NCI-H1930 (cell line): ENCODE measurements at regions not wholly inside any gene's neighbourhood (a gene's known extent, or its start where the extent isn't known, plus 50 kb on each side); places are given as distances from the start of the nearest gene placed in this dataset.

Experiments used
- DNase-seq, 2 experiments: peaks; one replicate each; lab custom pipeline; 2025; lab: John Stamatoyannopoulos, UW

DNA sequence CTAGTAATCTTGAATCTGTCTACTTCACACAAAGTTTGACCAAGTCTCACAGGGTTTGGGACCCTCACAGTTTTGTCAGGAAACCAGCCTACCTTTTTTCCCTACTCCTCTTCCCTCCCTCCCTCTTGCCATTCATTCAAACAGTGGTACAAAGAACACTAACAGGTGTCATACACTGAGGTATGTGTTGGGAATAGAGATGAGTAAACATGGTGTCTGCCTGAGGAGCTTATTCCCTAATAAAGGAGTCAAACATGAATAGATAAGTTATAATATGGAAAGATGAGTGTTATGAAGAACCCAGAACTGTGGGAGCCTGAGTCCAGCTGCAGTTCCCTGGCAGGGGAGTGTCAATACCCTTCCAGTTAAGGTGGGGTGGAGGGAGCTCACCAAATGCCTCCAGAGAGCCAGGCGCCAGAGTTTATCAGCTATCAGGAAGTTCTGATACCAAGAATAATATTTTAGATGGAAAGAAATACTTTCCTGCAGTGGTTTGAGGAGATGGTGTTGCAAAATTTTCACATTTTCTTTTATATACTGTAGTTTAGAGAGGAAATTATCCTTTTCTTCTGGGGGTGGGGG is 183.4 kb upstream of the NR3C1 start:
- no peak for DNase-seq

DNA sequence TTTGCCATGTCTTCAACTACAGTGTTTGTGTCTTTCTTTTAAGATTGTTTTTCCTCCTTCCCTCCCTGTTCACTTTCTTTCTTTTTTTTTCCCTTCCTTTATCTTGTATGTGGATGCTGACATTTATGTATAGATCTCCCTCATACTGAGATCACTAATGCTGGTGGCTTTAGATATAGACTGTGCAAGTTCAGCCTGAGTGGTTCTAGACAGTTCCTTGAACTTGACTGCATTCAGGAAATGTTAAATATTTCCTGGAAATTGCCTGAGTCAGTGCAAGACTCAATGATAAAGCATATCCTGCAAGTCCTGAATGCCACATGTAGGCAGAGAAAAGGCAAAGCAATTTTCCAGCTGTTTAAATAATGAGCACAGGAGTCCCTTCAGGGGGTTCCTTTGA is 182.5 kb upstream of the NR3C1 start:
- no peak for DNase-seq

DNA sequence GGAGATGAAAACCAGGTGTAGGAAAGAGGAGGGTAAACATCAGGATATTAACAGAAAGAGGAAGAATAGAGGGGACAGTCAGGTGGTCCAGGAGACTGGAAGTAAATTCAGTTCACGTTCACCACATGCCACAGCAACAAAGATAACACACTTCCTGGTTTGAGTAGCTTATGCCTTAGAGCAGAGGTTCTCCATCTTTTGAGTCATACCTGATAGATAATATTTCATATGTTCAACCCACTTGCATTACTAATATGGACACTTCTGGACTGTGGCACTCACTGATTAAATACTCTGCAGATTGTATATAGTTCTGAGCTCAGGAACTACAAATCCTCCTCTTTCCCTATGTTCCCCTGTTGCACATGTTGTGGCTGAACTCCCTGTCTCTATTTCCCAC is 179.9 kb upstream of the NR3C1 start:
- no peak for DNase-seq

DNA sequence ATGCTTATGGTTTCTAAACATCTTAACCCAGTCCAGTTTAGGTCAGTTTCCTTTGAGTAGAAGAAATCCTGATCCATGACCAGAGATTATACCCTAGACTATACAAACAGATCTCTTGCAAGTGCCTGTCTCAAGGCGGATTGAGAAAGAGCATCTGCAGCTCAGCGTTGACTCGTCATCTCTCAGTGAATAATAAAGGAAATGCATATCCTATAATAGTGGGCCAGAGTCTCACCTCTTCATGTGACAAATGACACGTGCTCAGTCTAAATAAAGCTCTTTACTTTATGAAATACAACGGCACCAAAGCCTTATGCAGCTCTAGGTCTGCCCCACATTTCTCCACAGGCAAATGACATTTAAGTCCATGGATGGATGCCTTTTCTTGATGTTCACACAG is 179.4 kb upstream of the NR3C1 start:
- DNase-seq = no peak

DNA sequence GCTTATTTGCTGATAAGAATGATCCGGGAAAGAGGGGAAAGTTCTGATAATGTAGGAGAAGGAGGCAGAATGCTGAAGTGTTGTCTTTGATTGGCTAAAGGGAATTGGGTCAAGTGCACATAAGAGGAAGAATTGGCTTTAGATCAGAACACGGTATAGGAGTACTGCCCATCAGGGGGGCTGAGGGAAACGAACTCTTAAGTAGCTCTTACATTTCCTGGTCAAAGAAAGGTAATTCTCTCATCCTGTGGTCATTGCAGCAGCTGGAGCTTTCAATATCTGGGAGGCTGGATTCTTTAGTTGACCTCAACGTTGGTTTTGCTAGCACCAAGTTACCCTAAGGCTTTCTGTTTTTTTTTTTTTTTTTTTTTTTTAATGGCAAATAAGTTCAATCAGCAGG is 178.7 kb upstream of the NR3C1 start:
- no peak for DNase-seq

DNA sequence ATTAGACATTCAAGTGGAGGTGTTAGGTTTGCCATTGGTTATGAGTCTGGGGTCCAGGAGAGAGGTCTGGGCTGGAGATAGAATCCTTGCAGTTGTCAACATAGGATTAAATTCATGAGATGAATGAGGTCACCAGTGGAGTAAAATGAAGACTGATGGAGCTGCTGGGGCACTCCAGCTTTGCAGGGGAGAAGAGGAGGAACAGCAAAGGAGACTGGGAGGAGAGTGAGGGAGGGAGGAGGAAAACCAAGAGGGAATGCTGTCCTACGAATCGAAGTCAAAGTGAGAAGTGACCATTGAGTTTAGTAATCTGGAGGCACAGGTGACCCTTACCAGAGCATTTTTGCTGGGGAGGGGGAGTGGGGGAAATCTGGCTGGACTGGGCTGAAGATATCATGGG is 178.2 kb upstream of the NR3C1 start:
- no peak for DNase-seq

DNA sequence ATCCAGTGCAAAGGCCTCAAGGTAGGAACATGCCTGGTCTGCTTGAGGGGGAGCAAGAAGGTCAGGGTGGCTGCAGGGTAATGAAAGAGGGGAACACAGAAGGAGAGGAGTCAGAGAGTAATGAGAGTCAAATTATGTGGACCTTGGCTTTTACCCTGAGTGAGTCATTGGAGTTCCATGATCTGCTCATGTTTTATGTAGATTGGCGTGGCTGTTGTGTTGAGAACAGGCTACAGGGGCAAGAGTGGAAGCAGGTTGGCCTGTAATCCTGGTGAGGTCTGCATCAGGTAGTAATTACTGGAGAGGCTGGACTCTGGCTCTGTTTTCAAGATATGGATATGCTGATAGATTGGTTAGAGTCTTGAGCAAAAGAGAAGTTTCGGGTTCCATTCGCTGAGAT is 177.7 kb upstream of the NR3C1 start:
- DNase-seq = no peak

DNA sequence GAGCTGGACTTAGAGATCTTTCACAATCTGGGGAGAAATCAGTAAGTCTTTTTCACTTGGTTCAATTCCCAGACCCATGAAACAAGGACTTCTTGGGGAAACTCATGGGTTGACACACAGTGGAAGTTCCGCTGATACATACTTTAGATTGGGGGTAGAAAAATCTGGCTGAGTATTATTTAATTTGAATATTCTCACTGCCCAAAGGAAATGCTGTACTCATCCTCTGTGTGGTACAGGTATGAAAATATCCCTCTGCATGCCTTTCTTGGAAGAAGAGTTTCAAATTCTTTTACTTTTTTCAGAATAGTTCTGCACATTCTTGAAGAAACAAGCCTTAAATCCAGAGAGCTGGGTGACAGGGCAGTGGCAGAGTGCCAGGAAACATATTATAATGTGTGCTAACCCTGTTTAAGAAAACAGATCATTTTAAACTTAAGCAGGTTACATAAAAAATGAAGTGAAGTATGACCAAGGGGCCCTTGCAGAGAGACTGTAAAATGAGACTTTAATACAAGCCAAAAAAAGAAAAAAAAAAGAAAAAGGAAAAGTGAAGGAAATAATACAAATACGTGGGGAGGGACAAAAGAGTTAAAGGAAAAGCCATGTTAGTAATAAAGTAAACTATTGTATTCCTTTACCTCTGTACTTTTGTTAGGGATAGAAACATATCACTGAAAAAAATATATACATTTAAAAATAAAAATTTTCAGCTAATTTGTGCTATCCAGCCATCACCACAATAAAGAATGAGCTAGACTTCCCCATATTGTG is 173.4 kb upstream of the NR3C1 start:
- DNase-seq = no peak

DNA sequence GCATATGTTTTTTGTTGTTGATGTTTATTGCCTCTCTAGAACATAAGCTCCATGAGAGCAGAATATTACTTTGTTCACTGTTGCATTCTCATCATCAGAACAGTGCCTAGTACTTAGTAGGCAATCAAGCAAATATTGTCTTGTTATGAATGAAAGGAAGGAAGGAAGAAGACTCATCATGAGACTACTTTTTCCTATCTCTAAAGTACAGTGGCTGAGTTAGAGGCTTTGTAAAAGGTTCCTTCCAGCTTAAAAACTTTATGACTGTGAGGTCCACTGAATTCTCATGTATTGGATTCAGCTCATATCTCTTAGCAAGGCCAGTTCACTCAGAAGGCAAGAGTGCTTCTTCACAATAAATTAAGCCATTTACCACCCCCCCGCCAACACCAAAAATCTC is 171.8 kb upstream of the NR3C1 start:
- DNase-seq = no peak

DNA sequence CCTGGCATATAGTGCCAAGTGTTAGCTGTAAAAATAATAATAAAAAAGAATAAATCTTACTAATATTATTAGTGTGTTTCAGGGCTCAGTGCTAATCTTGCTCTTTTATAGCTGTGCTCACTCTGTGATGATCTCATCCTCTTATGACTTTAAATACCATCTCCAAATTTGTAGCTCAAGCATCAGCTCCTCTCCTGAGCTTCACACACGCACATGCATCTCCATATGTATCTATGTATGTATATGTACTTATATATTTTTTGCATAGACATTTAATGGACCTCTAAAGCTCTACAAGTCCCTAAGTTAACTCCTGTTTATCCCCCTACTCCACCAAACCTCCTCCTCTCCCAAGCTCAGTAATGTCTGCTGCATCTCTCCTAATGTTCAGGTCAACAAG is 170.8 kb upstream of the NR3C1 start:
- no peak for DNase-seq

DNA sequence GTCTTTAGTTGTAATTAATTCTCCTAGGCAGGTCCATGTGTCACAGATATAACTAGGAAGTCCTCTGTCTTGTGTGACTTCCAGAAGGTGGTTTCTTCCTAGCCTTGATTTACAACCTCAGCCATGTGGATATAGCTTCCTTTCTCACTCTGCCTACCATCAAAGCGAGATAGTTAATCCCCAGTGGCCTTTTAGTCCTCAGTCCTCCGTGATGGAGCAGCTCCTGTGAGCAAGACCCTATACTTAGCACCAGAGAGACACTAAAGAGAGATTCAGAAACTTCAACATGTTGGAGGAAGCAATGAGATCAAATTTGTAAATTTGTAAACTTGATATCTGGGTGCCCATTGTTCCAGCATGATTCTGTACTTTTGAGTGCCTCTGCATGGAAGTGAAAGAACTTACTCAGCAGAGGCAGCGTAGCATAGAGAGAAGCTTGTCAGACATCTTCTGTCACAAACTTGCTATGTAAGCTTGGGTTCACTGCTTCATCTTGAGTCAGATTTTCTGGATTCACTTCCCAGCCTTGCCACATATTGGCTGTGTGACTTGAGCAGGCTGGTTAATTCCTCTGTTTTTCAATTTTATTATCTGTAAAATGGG is 170.2 kb upstream of the NR3C1 start:
- DNase-seq = no peak

DNA sequence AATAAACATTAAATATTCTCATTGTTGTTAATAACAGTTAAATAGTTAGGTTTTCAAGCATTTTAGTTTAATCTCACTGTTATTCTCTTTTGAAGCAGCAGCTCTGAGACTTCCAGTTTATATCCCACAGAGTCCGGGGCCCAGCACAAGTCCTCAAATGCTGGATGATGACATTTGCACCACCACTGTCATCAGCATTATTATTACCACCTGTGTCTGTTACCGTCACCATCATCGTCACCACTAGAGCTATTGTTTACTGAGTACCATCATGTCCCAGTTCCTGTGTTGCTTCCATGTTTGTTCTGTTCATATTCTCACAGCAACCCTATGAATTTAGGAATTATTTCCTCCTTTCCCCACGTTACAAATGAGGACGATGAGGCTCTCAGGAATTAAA is 169.2 kb upstream of the NR3C1 start:
- DNase-seq = no peak

DNA sequence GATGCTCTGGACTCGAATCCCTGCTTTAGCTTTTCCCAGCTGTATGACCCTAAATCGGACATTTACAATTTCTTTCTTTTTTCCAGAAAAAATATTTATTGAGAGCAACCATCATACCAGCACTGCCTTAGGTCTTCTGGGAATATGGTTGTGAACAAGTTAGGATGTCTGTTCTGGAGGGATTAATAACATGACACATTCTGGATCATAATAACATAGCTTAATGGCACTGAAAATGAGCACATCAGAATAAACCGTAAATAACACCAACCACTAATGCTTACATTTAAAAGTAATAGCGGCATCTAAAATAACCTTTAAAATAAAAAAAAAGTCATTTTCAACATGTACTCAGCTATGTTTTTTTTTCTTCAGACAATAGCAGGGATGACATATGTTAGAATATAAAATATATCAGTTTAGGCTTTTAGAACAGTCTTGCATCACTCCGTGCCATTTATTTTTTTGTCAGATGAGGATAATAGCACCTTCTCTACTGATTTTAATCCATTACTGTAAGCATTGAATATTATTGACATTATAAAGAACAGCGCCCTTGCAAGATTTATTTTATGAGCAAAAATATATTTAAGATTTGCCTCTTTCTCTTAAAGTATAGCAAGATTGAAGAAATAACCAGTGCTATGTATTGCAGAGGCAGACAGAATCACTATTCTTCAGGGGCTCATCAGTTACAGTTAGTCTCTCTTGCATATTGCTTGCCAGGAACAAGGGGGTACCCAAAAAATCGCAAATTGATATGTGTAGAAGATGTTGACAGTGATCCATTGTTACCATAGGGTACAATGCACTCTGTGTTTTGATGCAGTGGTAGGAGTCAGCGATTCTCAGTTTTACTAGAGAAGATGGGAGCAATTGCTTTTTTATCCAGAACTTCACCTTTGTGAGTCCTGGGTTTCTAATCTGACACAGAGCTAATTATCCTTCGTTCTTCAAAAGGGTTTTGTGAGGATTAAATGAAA is 168.4 kb upstream of the NR3C1 start:
- no peak for DNase-seq

DNA sequence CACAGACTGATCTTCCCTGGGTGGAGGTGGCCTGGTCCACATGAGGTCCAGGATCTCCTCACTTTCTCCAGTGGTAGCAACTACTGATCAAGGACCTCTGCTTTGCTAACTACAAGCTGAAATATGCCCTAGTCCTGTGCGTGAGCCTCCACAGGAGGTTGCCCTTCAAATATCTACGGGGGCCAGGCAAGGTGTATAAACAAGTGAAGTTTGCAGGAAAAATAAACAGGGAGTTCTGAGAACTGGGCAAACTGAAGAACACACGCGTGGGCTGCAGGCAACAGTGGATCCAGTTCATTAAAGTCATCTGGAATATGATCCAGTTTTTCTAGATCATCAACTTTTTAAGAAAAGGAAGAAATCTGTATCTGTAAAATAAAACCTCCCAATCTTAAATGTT is 167.5 kb upstream of the NR3C1 start:
- DNase-seq = no peak

DNA sequence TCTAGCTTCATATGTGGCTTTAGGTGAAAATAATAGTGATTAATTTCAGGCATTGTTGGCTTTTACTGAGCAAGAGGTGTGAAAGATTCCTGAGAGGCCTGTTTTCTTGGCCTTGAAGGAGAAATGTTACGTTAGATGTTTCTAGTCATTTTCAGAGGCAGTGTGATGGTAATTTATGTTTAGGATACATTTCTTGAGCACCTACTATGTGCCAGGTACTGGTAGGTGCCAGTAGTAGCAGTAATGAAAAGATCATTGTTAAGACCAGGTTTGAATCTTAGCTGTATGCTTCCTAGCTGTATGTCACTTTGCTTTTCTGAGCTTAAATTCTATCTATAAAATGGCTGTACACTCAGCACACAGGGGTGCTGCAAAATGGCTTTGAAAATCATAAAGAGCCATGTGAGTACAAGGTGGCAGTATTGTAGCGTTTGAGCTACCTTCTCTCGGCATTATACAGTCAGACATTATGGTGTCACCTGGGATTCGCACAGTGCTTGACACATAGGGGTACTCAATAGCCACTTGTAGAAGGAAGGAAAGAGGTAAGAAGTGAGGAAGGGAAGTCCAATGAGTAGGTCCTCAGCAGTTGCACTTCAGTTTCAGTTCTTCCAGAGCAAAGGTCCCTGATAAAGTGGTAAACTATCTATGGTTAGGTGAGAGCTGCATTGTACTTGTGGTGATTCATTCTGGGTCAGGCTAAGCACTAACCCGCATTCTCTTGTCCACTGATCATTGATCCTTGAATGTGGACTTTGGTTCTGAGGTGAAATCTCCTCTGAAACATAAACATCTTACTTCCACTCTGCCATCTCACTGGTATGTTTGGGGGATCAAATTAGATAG is 166.5 kb upstream of the NR3C1 start:
- DNase-seq = no peak

DNA sequence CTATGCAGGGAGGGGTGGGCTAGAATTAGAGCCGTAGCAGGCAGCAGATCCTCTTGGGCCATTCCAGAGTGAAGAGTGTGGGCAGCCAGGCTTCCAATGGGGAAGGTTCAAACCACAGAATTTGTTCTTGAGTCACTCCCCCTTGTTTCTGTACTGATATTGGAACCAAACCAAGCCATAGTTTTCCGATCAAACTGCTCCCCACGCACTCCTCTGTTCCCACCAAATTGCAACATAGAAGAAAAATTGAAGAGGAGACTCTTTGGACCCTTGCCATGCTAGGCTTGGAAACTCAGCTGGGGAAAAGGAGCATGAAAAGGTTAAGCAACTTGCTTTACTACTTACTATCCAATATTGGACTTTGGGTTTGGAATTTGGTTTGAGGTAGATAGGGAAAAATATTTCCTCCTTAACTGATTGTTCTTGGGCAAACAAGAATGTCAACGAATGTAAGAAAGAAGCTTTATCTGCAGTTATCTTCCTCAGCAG is 165.8 kb upstream of the NR3C1 start:
- DNase-seq = no peak

DNA sequence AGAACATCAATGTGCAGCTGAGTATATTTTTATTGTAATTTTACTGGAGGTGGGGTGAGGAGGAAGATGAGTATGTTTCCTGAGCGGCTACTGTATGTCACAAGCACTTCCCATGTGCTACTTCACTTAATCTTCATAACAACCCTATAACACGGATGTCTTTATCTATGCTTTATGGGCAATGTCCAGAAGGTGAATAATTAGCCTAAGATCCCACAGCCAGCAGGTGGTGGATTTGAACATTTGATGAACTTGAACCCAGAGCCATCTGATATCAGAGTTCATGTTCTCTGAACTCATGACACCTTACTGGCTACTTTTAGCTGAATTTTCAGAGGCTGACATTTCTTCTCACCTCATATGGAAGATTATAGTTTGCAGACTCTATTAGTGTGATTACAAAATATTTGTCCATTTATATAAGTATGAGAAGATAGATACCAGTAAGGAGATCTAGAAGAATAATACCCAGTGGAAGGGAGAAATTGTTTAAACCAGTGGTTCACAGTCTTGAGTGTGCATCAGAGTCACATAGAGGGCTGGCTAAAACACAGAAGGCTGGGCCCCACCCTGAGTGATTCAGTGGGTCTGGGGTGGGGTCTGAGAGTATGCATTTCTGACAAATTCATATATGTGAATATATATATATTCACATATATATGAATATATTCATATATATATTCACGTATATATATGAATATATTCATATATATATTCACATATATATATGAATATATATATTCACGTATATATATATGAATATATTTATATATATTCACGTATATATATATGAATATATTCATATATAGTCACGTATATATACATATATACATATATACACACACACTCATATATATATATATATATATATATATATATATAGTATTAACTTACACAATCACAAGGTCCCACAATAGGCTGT is 164.4 kb upstream of the NR3C1 start:
- DNase-seq = no peak

DNA sequence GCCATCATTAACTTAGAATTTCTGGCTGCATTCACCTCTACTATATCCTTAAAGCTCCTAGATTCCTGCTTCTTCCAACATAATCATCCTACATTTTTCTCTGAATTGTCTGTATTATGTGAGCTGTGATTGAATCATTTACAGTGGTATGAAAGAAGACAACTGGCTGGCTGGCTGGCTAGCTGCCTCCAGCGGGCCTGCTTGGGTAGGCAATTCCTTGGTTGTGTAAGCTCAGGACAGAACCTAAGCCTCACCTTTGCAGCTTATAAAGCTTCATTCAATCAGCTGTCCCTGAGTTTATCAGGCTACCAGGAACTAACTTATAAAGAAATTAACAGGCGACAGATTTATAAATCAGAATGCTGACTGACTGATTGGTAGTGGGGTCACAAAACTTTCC is 162.7 kb upstream of the NR3C1 start:
- DNase-seq = no peak

DNA sequence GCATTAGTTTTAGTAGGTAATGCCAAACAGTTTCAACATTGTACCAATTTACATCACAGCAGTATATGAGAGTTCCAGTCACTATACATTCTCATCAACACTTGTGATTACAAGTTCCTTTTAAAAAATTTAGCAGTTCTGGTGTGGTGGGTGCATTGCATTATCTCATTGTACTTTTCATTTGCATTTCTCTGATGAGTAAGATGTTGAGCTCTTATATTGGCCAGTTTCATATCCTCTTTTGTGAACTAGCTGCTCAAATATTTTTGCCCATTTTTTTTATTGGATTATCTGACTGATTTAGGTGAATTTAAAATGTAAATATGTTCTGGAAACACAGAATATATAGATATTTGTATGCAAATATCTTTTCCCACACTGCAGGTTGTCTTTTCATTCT is 160.9 kb upstream of the NR3C1 start:
- no peak for DNase-seq

DNA sequence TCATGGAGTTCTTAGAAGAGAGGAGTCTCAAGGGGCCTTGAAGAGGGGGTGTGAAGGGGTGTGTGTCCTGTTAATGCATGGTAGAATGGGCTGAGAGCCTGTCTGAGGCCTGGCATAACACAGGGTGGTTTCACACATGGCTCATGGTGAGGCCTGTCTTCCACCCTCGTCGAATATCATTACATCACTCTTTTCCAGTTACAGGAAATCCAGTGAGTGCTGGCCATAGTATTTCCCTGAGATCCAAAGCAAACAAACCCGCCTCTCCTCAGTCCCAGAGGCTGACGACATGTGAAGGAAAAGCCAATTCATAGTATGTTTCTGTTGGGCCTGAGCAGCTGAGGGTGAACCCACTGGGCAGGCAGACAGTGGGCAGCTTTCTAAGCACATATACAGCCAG is 159.4 kb upstream of the NR3C1 start:
- DNase-seq = no peak
